Astrocyte (in vitro differentiated cells and primary cell): ENCODE measurements at regions not wholly inside any gene's neighbourhood (a gene's known extent, or its start where the extent isn't known, plus 50 kb on each side); places are given as distances from the start of the nearest gene placed in this dataset.

Experiments
- DNase-seq: peaks from one replicate; pipeline ENCODE4 v3.0.0-alpha.2; 2010; ENCODE audit warnings: low read depth
- FAIRE-seq: peaks from 2 replicates; lab custom pipeline; 2011; peaks lifted over from hg19 to GRCh38; lab: Jason Lieb, UNC
- H2AFZ ChIP-seq: 2 replicates; pipeline ENCODE4 v1.6.0; 2012; ENCODE audit warnings: low read depth, low read length, inconsistent platforms
- H3K27ac ChIP-seq: 2 replicates; pipeline ENCODE4 v1.5.1; 2011; ENCODE audit warnings: low read depth, low read length, inconsistent platforms
- H3K27me3 ChIP-seq: 2 replicates; pipeline ENCODE4 v1.6.0; 2011; ENCODE audit warnings: low read length, inconsistent platforms; ENCODE audit not compliant: insufficient read depth
- H3K36me3 ChIP-seq: 2 replicates; pipeline ENCODE4 v1.5.1; 2011; ENCODE audit warnings: low read length, inconsistent platforms; ENCODE audit not compliant: insufficient read depth
- H3K4me1 ChIP-seq: 2 replicates; pipeline ENCODE4 v1.5.1; 2011; ENCODE audit warnings: low read length, inconsistent platforms; ENCODE audit not compliant: insufficient read depth
- H3K4me2 ChIP-seq: 2 replicates; pipeline ENCODE4 v1.6.0; 2012; ENCODE audit warnings: low read length, inconsistent platforms
- H3K4me3 ChIP-seq: 2 replicates; pipeline ENCODE4 v1.5.1; 2011; ENCODE audit warnings: low read depth, mild to moderate bottlenecking, low read length, inconsistent platforms; ENCODE audit not compliant: insufficient read depth
- H3K79me2 ChIP-seq: 2 replicates; pipeline ENCODE4 v1.6.0; 2012; ENCODE audit warnings: mild to moderate bottlenecking, low read length, inconsistent platforms; ENCODE audit not compliant: insufficient read depth
- H3K9ac ChIP-seq: 2 replicates; pipeline ENCODE4 v1.6.0; 2012; ENCODE audit warnings: mild to moderate bottlenecking, low read length, inconsistent platforms
- H3K9me3 ChIP-seq: 2 replicates; pipeline ENCODE4 v1.5.1; 2012; ENCODE audit warnings: low read depth, mild to moderate bottlenecking, low read length, inconsistent platforms; ENCODE audit not compliant: insufficient read depth
- H4K20me1 ChIP-seq: 2 replicates; pipeline ENCODE4 v1.6.0; 2012; ENCODE audit warnings: low read length, inconsistent platforms; ENCODE audit not compliant: insufficient read depth
- H3K27ac Mint-ChIP-seq: one replicate; pipeline ENCODE4 v1.8.0; 2021; ENCODE audit warnings: mild to moderate bottlenecking, mixed read lengths; ENCODE audit not compliant: unreplicated experiment
- H3K27me3 Mint-ChIP-seq: one replicate; pipeline ENCODE4 v1.8.0; 2021; ENCODE audit warnings: low read depth, mixed read lengths; ENCODE audit not compliant: unreplicated experiment
- H3K36me3 Mint-ChIP-seq: one replicate; pipeline ENCODE4 v1.8.0; 2021; ENCODE audit warnings: low read depth, mixed read lengths; ENCODE audit not compliant: unreplicated experiment
- H3K4me1 Mint-ChIP-seq: one replicate; pipeline ENCODE4 v1.8.0; 2021; ENCODE audit warnings: low read depth, mixed read lengths; ENCODE audit not compliant: unreplicated experiment
- H3K4me3 Mint-ChIP-seq: one replicate; pipeline ENCODE4 v1.8.0; 2021; ENCODE audit warnings: mild to moderate bottlenecking, moderate library complexity, mixed read lengths; ENCODE audit not compliant: unreplicated experiment
- H3K9me3 Mint-ChIP-seq: one replicate; pipeline ENCODE4 v1.8.0; 2021; ENCODE audit warnings: mild to moderate bottlenecking, mixed read lengths; ENCODE audit not compliant: unreplicated experiment
- CTCF ChIP-seq: IDR thresholded peaks from 2 replicates; pipeline ENCODE4 v1.5.1; 2011; ENCODE audit warnings: low read depth, mild to moderate bottlenecking, inconsistent platforms, low read length, moderate library complexity; ENCODE audit not compliant: insufficient read depth
- EZH2 ChIP-seq: IDR thresholded peaks from 2 replicates; pipeline ENCODE4 v1.6.1; 2012; ENCODE audit warnings: mild to moderate bottlenecking, low read length, inconsistent platforms; ENCODE audit not compliant: insufficient read depth

DNA sequence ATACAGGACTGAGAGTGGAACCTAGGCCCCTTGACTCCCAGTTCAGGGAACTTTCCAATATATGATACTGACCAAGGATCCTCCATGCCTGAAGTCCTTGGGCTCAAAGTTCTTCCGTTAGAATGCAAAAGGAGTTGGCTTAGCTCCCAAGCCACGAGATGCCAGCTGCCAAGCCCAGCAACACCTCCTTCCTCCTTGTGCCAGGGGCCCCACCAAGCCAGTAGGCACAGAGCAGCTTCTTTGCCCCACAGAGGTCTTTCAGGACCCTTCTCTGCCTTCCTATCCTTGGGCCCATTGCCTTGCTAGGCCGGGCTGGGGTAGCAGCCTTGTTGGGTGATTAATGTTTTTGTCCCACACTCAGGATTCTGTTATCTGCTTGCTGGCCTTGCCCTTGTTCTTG is 105.6 kb downstream of the EFNB1 start:
- Mint-ChIP-seq H3K4me3 (no peak overlapping the region), H3K36me3 (no peaks in the 10 kb centered on the region), H3K27ac (no peak overlapping the region), H3K27me3 (no peaks in the 10 kb centered on the region), H3K9me3 (no peaks in the 10 kb centered on the region), H3K4me1 (peaks cover 18% of the 10 kb centered on the region)
- Histone ChIP-seq H3K9me3 (no peaks in the 10 kb centered on the region), H2AFZ (no peak overlapping the region), H3K4me3 (no peak overlapping the region), H3K79me2 (no peaks in the 10 kb centered on the region), H3K4me1 (peaks cover 31% of the 10 kb centered on the region), H3K4me2 (no peak overlapping the region), H3K9ac (no peak overlapping the region), H3K27ac (no peak overlapping the region), H3K27me3 (no peaks in the 10 kb centered on the region), H3K36me3 (no peaks in the 10 kb centered on the region), H4K20me1 (no peaks in the 10 kb centered on the region)
- FAIRE-seq (peak; percentile 50), DNase-seq (no peak)
- TF ChIP-seq EZH2 (no peak), CTCF (no peak)

- no peak overlapping the region for H3K4me2 ChIP-seq
- H3K27me3 ChIP-seq = no peaks in the 10 kb centered on the region
- no peak overlapping the region for H2AFZ ChIP-seq
- no peaks in the 10 kb centered on the region for H3K9me3 Mint-ChIP-seq
- H3K27ac ChIP-seq = no peak overlapping the region
- H3K36me3 ChIP-seq = no peaks in the 10 kb centered on the region
- FAIRE-seq (no peak), DNase-seq (no peak)
- H3K9ac ChIP-seq = no peak overlapping the region
- no peaks in the 10 kb centered on the region for H3K9me3 ChIP-seq
- H3K36me3 Mint-ChIP-seq = no peaks in the 10 kb centered on the region
- H3K4me1 Mint-ChIP-seq = peaks cover 14% of the 10 kb centered on the region
- H3K79me2 ChIP-seq = no peaks in the 10 kb centered on the region
- TF ChIP-seq EZH2 (no peak), CTCF (no peak)
- no peak overlapping the region for H3K4me3 Mint-ChIP-seq
- no peaks in the 10 kb centered on the region for H3K27me3 Mint-ChIP-seq
- H3K4me1 ChIP-seq = peaks cover 23% of the 10 kb centered on the region
- no peak overlapping the region for H3K4me3 ChIP-seq
- no peaks in the 10 kb centered on the region for H4K20me1 ChIP-seq
- H3K27ac Mint-ChIP-seq = no peak overlapping the region
These were observed 103.8 kb downstream of the EFNB1 start for GRCh38 chrX:68932611-68933010.

- Histone ChIP-seq H3K79me2 (no peaks in the 10 kb centered on the region), H2AFZ (no peak overlapping the region), H3K27ac (no peak overlapping the region), H3K27me3 (no peaks in the 10 kb centered on the region), H3K4me3 (no peak overlapping the region), H4K20me1 (no peaks in the 10 kb centered on the region), H3K4me2 (no peak overlapping the region), H3K9me3 (no peaks in the 10 kb centered on the region), H3K36me3 (no peaks in the 10 kb centered on the region), H3K9ac (no peak overlapping the region), H3K4me1 (peaks cover 16% of the 10 kb centered on the region)
- DNase-seq (no peak), FAIRE-seq (no peak)
- Mint-ChIP-seq H3K36me3 (no peaks in the 10 kb centered on the region), H3K4me1 (peaks cover 10% of the 10 kb centered on the region), H3K9me3 (no peaks in the 10 kb centered on the region), H3K27ac (no peak overlapping the region), H3K27me3 (no peaks in the 10 kb centered on the region), H3K4me3 (no peak overlapping the region)
- TF ChIP-seq EZH2 (no peak), CTCF (no peak)
These were observed 102.5 kb downstream of the EFNB1 start for GRCh38 chrX:68931345-68931744.
